Peyer's patch (tissue), 4 donors: ENCODE measurements at regions not wholly inside any gene's neighbourhood (a gene's known extent, or its start where the extent isn't known, plus 50 kb on each side); places are given as distances from the start of the nearest gene placed in this dataset.

Source experiments
- CTCF ChIP-seq, 6 experiments: fragments of 450-650 bp in 4 of 6; fragments of 200-600 bp in 2 of 6; sonication (generic) in 1 of 6; IDR thresholded peaks; one replicate each; pipeline ENCODE4 v1.5.1; 2017 to 2019; ENCODE audit warnings: antibody characterized with exemption in 6 of 6, mild to moderate bottlenecking in 3 of 6, moderate library complexity in 1 of 6
- POLR2A ChIP-seq, 2 donors: fragments of 450-650 bp; IDR thresholded peaks; one replicate each; pipeline ENCODE4 v1.5.1; 2017; ENCODE audit warnings: antibody characterized with exemption in 2 of 2, mild to moderate bottlenecking in 2 of 2, moderate library complexity in 2 of 2

- TF ChIP-seq CTCF (IDR thresholded peaks at IDR 0.05) (no peak), POLR2A (IDR thresholded peaks at IDR 0.05) (no peak)
Observed at GRCh38 chr1:36735436-36735835, 252.7 kb upstream of the CSF3R start.
